ENCODE measurements at regions not wholly inside any gene's neighbourhood (a gene's known extent, or its start where the extent isn't known, plus 50 kb on each side); places are given as distances from the start of the nearest gene placed in this dataset.

GRCh38 chr4:11334887-11335286 lies 93.8 kb downstream of the HS3ST1 start:
- TF ChIP-seq GATA3 (IDR thresholded peaks at IDR 0.05; ENCODE audit: borderline replicate concordance): no peak
- TF ChIP-seq MAZ (IDR thresholded peaks at IDR 0.05; ENCODE audit: borderline replicate concordance, low read depth, low read length): no peak
- no peak for TF ChIP-seq TP53 (CRISPR knock-in tag; IDR thresholded peaks at IDR 0.05)
- TF ChIP-seq CTCF (IDR thresholded peaks at IDR 0.05): no peak
- TF ChIP-seq BHLHE40 (IDR thresholded peaks at IDR 0.05; ENCODE audit: low read depth, low read length): no peak
- no peak for TF ChIP-seq EP300 (IDR thresholded peaks at IDR 0.05)

Measured in A549 (cell line).